ENCODE measurements at regions not wholly inside any gene's neighbourhood (a gene's known extent, or its start where the extent isn't known, plus 50 kb on each side); places are given as distances from the start of the nearest gene placed in this dataset.

- H3K4me1 Mint-ChIP-seq: no peaks in the 10 kb centered on the region
- no peak overlapping the region for H3K4me3 Mint-ChIP-seq
Observed at GRCh38 chr13:103730407-103730806, 664.2 kb upstream of the SLC10A2 start.

DNA sequence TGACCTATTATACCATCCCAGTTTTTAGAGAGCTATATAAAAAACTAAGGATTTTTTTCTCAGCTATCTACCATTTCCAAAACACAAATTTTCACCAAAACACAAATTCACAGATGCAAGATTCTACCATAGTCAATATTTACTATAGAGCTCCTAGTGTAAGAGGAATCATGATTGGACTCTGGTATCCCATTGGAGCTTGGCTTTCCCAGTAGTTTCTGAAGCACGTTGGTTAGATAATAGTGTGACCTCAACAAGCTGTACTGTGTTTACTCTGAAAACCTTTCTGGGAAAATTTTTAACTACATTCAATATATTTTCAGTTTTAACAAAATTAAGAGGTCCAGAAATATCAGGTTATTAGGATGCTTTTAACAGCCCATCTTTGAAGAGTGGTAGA, 660.6 kb upstream of the SLC10A2 start:
- Mint-ChIP-seq H3K4me1 (no peaks in the 10 kb centered on the region), H3K9me3 (no peaks in the 10 kb centered on the region), H3K27me3 (no peaks in the 10 kb centered on the region), H3K27ac (no peak overlapping the region), H3K4me3 (no peak overlapping the region)
- ATAC-seq (no peak), DNase-seq (no peak)

More at GRCh38 chr13:103730407-103730806, 664.2 kb upstream of the SLC10A2 start:
- peaks cover 0 to 1% of the 10 kb centered on the region in 2 donors for H3K9me3 Mint-ChIP-seq
- H3K27me3 Mint-ChIP-seq: no peaks in the 10 kb centered on the region
- ATAC-seq (no peak), DNase-seq (no peak)
- no peak overlapping the region for H3K27ac Mint-ChIP-seq

- ATAC-seq (no peak), DNase-seq (no peak)
- Mint-ChIP-seq H3K27ac (no peak overlapping the region), H3K9me3 (no peaks in the 10 kb centered on the region), H3K4me1 (no peaks in the 10 kb centered on the region), H3K27me3 (no peaks in the 10 kb centered on the region), H3K4me3 (no peak overlapping the region)
Observed at GRCh38 chr13:103716718-103717117, 650.5 kb upstream of the SLC10A2 start.

GRCh38 chr13:103715335-103715734, 649.1 kb upstream of the SLC10A2 start:
- H3K4me3 Mint-ChIP-seq: no peak overlapping the region
- no peak for ATAC-seq
- H3K27ac Mint-ChIP-seq: no peak overlapping the region
- no peak for DNase-seq
- no peaks in the 10 kb centered on the region for H3K4me1 Mint-ChIP-seq
- no peaks in the 10 kb centered on the region for H3K27me3 Mint-ChIP-seq
- no peaks in the 10 kb centered on the region for H3K9me3 Mint-ChIP-seq

GRCh38 chr13:103703246-103703645, 637.0 kb upstream of the SLC10A2 start:
- no peak overlapping the region for H3K27ac Mint-ChIP-seq
- peaks cover 0 to 8% of the 10 kb centered on the region in 2 donors for H3K9me3 Mint-ChIP-seq
- no peak for ATAC-seq
- H3K27me3 Mint-ChIP-seq: no peaks in the 10 kb centered on the region
- no peak overlapping the region for H3K4me3 Mint-ChIP-seq
- no peak for DNase-seq
- no peaks in the 10 kb centered on the region for H3K4me1 Mint-ChIP-seq

GRCh38 chr13:103698000-103698399, 631.8 kb upstream of the SLC10A2 start:
- peaks cover 0 to 4% of the 10 kb centered on the region in 2 donors for H3K9me3 Mint-ChIP-seq
- H3K27me3 Mint-ChIP-seq: no peaks in the 10 kb centered on the region
- ATAC-seq (no peak), DNase-seq (no peak)
- no peak overlapping the region for H3K4me3 Mint-ChIP-seq
- no peak overlapping the region for H3K27ac Mint-ChIP-seq
- H3K4me1 Mint-ChIP-seq: no peaks in the 10 kb centered on the region

DNA sequence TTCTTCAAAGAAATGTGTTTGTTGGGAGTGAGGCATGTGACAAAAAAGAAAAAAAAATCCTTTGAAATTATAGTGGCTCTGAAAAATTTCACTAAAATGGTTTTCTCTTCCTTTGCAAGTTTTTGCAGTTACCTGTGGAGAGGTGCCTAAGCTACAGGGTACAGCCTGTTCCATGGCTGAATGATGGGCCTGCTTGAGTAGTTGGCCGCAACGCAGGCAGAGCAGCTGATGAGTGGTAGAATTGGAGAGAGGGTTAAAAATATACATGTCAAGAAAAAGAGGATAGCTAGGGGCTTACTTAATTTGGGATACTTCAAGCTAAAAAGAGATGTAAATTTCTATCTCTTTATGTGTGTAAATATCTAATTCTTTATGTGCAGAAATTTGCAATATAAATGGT, 629.1 kb upstream of the SLC10A2 start:
- no peaks in the 10 kb centered on the region for H3K27me3 Mint-ChIP-seq
- no peaks in the 10 kb centered on the region for H3K9me3 Mint-ChIP-seq
- H3K4me3 Mint-ChIP-seq: no peak overlapping the region
- H3K4me1 Mint-ChIP-seq: no peaks in the 10 kb centered on the region
- ATAC-seq (no peak), DNase-seq (no peak)
- no peak overlapping the region for H3K27ac Mint-ChIP-seq

DNA sequence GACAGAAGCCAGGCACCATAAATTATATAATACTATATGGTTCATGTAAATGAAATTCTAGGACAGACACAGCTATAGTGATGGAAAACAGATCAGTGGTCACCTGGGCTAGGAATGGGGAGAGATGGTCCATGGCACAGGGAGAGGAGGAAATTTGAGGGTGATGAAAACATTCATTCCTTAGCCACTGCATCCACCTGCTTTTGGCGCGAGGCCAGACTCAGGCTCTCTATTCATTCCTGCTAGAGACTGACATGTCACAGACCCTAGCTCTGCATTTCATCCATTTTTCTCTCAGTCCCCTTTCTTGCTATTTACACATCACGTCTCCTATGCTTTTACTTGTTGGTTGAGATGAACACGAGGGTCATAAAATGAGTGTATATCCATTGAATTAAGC, 628.3 kb upstream of the SLC10A2 start:
- Mint-ChIP-seq H3K27ac (peak overlapping the region in 1 of 2 donors; percentile 49), H3K9me3 (no peaks in the 10 kb centered on the region), H3K4me3 (no peak overlapping the region), H3K27me3 (no peaks in the 10 kb centered on the region), H3K4me1 (no peaks in the 10 kb centered on the region)
- no peak for DNase-seq
- no peak for ATAC-seq

- no peaks in the 10 kb centered on the region for H3K27me3 Mint-ChIP-seq
- ATAC-seq (no peak), DNase-seq (no peak)
- no peaks in the 10 kb centered on the region for H3K9me3 Mint-ChIP-seq
- no peak overlapping the region for H3K27ac Mint-ChIP-seq
- no peak overlapping the region for H3K4me3 Mint-ChIP-seq
- H3K4me1 Mint-ChIP-seq: no peaks in the 10 kb centered on the region
Observed at GRCh38 chr13:103694033-103694432, 627.8 kb upstream of the SLC10A2 start.

DNA sequence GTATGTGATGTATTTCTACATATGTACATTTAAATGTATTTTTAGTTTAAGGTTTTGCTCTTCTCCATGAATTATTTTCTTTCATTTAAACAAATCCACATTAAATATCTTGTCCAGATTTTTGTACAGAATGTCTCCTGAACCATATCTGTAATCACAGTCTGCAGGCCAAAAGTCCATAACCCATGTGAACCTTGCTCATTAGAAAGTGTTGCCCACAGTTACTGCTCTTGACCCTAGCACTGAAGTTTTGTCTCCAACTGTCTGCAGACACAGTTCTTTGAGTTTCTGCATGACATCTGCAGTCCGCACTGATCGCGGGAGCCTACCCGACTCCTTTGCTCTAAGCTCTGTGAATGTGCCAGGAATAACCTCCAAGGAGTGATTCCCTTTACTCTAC, 626.2 kb upstream of the SLC10A2 start:
- no peak for ATAC-seq
- no peaks in the 10 kb centered on the region for H3K27me3 Mint-ChIP-seq

GRCh38 chr13:103676329-103676728, 610.1 kb upstream of the SLC10A2 start:
- ATAC-seq (no peak), DNase-seq (no peak)
- H3K27me3 Mint-ChIP-seq: no peaks in the 10 kb centered on the region
- H3K9me3 Mint-ChIP-seq: peaks cover 8% of the 10 kb centered on the region in 2 donors
- H3K4me1 Mint-ChIP-seq: no peaks in the 10 kb centered on the region
- no peak overlapping the region for H3K27ac Mint-ChIP-seq
- no peak overlapping the region for H3K4me3 Mint-ChIP-seq

More for the DNA sequence above, 626.2 kb upstream of the SLC10A2 start:
- Mint-ChIP-seq H3K4me3 (no peak overlapping the region), H3K27ac (no peak overlapping the region), H3K9me3 (no peaks in the 10 kb centered on the region), H3K4me1 (no peaks in the 10 kb centered on the region)
- no peak for DNase-seq

- ATAC-seq: no peak
- no peak for DNase-seq
- Mint-ChIP-seq H3K27ac (no peak overlapping the region), H3K27me3 (no peaks in the 10 kb centered on the region), H3K9me3 (peaks cover 8% of the 10 kb centered on the region in 2 donors), H3K4me3 (no peak overlapping the region), H3K4me1 (no peaks in the 10 kb centered on the region)
Observed at GRCh38 chr13:103671547-103671946, 605.3 kb upstream of the SLC10A2 start.

DNA sequence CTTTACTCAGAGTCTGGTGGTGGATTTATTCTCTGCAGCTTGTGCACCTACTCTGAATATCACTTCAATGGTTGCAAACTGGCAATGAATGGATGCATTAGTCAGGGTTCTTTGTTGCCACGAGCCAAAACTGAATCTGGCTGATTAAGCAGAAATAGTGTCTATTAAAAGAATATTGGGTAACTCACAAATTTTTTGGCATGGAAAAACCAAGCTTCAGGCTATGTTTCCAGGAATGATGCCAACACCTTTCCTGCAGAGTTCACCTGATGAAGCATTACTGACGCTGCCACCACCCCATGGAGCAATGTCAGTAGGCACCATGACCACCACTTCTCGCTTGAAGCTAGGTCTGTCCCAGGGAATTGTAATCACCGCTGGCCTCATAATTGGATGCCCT, 597.8 kb upstream of the SLC10A2 start:
- H3K4me3 Mint-ChIP-seq: no peak overlapping the region
- no peaks in the 10 kb centered on the region for H3K4me1 Mint-ChIP-seq
- ATAC-seq (no peak), DNase-seq (no peak)
- no peaks in the 10 kb centered on the region for H3K27me3 Mint-ChIP-seq
- H3K27ac Mint-ChIP-seq: no peak overlapping the region
- no peaks in the 10 kb centered on the region for H3K9me3 Mint-ChIP-seq

DNA sequence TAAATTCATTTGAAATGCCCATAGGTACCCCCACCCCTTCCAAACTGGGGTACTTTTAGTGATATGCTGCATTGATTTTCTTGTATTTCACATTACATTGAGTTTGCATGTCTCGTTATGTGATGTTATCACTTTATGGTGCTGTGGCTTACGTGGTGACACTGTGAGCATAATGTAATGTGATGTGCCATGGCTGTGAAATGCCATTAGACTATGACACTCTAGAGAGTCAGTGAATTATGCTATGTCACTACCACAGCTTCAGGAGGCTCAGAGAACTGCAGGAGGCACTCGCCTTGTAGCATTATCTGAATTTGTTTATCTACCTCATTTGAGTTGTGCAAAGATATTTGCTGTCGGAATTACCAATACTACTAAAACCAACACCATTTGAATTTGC, 590.1 kb upstream of the SLC10A2 start:
- no peak for ATAC-seq
- Mint-ChIP-seq H3K27me3 (no peaks in the 10 kb centered on the region), H3K4me3 (no peak overlapping the region), H3K9me3 (no peaks in the 10 kb centered on the region), H3K4me1 (no peaks in the 10 kb centered on the region), H3K27ac (no peak overlapping the region)
- DNase-seq: no peak

DNA sequence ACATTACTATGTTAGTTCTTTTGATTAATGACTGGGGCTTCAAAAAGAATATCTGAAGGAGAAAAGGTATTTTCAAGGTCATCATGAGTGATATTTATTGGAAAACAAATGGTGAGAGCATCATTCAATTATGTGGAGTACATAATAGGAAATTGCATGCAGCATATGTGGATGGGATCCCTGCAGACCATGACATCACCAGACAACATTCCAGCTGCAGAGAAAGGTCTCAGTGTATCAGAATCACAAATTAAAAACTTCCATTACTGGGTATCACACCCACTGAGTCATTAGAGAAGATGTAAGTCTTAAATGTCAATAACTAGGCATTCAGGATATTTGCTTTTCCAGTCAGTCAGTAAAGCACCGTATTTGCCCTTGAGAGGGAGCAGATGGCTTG, 574.4 kb upstream of the SLC10A2 start:
- DNase-seq (no peak), ATAC-seq (no peak)
- Mint-ChIP-seq H3K27ac (no peak overlapping the region), H3K4me1 (no peaks in the 10 kb centered on the region), H3K9me3 (peaks cover 0 to 10% of the 10 kb centered on the region in 2 donors), H3K27me3 (no peaks in the 10 kb centered on the region), H3K4me3 (no peak overlapping the region)

DNA sequence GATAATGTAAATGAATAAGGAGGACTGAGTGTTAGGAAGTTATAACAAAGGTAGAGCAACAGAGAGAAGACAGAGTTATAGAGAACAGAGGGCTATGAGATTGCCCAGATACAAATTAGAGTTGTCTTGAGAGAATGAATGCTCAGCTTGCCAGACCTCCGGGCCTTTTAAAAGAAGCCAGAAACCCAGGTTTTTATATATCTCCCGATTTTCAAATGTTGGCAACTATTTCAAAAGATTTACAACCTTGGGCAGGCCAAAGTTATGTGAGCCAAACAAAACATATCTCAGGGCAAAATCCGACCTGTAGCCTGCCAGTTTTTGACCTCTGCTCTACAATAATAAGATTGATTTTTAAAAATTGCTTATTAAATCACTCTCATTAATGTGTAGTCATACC, 573.1 kb upstream of the SLC10A2 start:
- Mint-ChIP-seq H3K4me3 (no peak overlapping the region), H3K9me3 (peaks cover 0 to 11% of the 10 kb centered on the region in 2 donors), H3K27ac (no peak overlapping the region), H3K27me3 (no peaks in the 10 kb centered on the region), H3K4me1 (no peaks in the 10 kb centered on the region)
- no peak for DNase-seq
- ATAC-seq: no peak

DNA sequence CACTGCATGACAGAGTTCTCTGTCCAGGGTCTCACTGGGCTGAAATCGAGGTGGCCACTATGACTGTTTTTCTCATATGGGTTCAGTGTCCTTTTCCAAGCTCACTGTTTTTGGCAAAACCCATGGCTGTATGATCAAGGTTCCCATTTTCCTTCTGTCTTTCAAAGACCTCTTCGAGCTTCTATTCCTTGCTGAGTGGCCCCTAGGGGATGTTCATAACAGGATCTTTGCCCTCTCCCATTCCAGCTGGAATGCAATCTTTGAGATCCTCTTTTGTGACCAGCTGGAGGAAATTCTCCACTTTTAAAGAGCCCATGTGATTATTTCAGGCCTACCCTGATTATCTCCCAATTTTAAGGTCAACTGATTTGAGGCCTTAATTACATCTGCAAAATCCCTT, 572.5 kb upstream of the SLC10A2 start:
- no peak overlapping the region for H3K4me3 Mint-ChIP-seq
- H3K9me3 Mint-ChIP-seq: peaks cover 0 to 11% of the 10 kb centered on the region in 2 donors
- H3K27ac Mint-ChIP-seq: no peak overlapping the region
- no peak for ATAC-seq
- H3K27me3 Mint-ChIP-seq: no peaks in the 10 kb centered on the region
- no peak for DNase-seq
- H3K4me1 Mint-ChIP-seq: no peaks in the 10 kb centered on the region

Measured in stimulated activated naive CD8-positive, alpha-beta T cell treated with anti-CD3 and anti-CD28 coated beads, Interleukin-15, amount 100 ng/mL, for 72 hours (primary cell).